Esophagus muscularis mucosa (tissue), 4 donors: ENCODE measurements at regions not wholly inside any gene's neighbourhood (a gene's known extent, or its start where the extent isn't known, plus 50 kb on each side); places are given as distances from the start of the nearest gene placed in this dataset.
A peak's percentile ranks its signal among the peaks of the same experiment; 100 is the strongest.

Experiments used
- DNase-seq: peaks from one replicate; pipeline ENCODE4 v3.0.0-alpha.2; 2017; ENCODE audit errors: extremely low spot score
- H3K27ac ChIP-seq, 4 donors: fragments of 200-600 bp; sonication (generic); replicated peaks in 1 of 4; 1 replicate in 3 of 4; 2 replicates in 1 of 4; pipeline ENCODE4 v1.5.1; 2016 to 2019; ENCODE audit warnings: mild to moderate bottlenecking in 1 of 4
- H3K27me3 ChIP-seq, 4 donors: fragments of 200-600 bp; sonication (generic); one replicate each; pipeline versions ENCODE4 v1.5.1 to v1.6.0; 2016 to 2019
- H3K36me3 ChIP-seq, 4 donors: fragments of 200-600 bp; sonication (generic); one replicate each; pipeline ENCODE4 v1.5.1; 2016 to 2019
- H3K4me1 ChIP-seq, 4 donors: fragments of 200-600 bp; sonication (generic); one replicate each; pipeline ENCODE4 v1.5.1; 2016 to 2019
- H3K4me3 ChIP-seq, 4 donors: fragments of 200-600 bp; sonication (generic); 1 replicate in 2 of 4; 2 replicates in 2 of 4; pipeline ENCODE4 v1.5.1; 2016 to 2019; ENCODE audit warnings: mild to moderate bottlenecking in 4 of 4, moderate library complexity in 1 of 4
- H3K9me3 ChIP-seq, 4 donors: fragments of 200-600 bp; sonication (generic); 1 replicate in 3 of 4; 2 replicates in 1 of 4; pipeline ENCODE4 v1.5.1; 2016 to 2019
- EP300 ChIP-seq: sonication (generic); formaldehyde crosslinking; IDR thresholded peaks from one replicate; pipeline ENCODE4 v1.6.1; 2017; ENCODE audit warnings: antibody characterized with exemption
- POLR2A ChIP-seq: fragments of 450-650 bp; IDR thresholded peaks from one replicate; pipeline ENCODE4 v1.6.1; 2017; ENCODE audit warnings: antibody characterized with exemption, moderate library complexity, mild to moderate bottlenecking, low read depth
- POLR2AphosphoS5 ChIP-seq, 2 donors: sonication (generic); formaldehyde crosslinking; IDR thresholded peaks; one replicate each; pipeline ENCODE4 v1.6.1; 2017; ENCODE audit warnings: antibody characterized with exemption in 2 of 2
- WGBS: methylation state at CpG from one replicate; pipeline ENCODE4 v1.1.5; 2018; 5-methylcytosine and 5-hydroxymethylcytosine counted together
- intact Hi-C: fragments of 100-400 bp; cut with DNase I; formaldehyde crosslinking; loops from one replicate; pipeline ENCODE4 v1.15.1; 2023
- TF ChIP-seq, protein P1 (sequence below), 3 experiments: fragments of 200-600 bp in 2 of 3; fragments of 450-650 bp in 1 of 3; sonication (generic) in 2 of 3; IDR thresholded peaks; one replicate each; pipeline ENCODE4 v1.5.1; 2017 to 2019; ENCODE audit warnings: antibody characterized with exemption in 3 of 3, mild to moderate bottlenecking in 2 of 3, moderate library complexity in 1 of 3

- Histone ChIP-seq H3K36me3 (no peaks in the 10 kb centered on the region), H3K27me3 (no peaks in the 10 kb centered on the region), H3K4me1 (no peaks in the 10 kb centered on the region), H3K4me3 (no peak overlapping the region), H3K9me3 (no peaks in the 10 kb centered on the region), H3K27ac (peak overlapping the region in 2 of 4 donors; percentile 0 to 7)
- intact Hi-C loops: no loop called here
- TF ChIP-seq POLR2AphosphoS5 (IDR thresholded peaks at IDR 0.05) (no peak), POLR2A (no peak), EP300 (no peak)
- TF ChIP-seq, protein P1, sequence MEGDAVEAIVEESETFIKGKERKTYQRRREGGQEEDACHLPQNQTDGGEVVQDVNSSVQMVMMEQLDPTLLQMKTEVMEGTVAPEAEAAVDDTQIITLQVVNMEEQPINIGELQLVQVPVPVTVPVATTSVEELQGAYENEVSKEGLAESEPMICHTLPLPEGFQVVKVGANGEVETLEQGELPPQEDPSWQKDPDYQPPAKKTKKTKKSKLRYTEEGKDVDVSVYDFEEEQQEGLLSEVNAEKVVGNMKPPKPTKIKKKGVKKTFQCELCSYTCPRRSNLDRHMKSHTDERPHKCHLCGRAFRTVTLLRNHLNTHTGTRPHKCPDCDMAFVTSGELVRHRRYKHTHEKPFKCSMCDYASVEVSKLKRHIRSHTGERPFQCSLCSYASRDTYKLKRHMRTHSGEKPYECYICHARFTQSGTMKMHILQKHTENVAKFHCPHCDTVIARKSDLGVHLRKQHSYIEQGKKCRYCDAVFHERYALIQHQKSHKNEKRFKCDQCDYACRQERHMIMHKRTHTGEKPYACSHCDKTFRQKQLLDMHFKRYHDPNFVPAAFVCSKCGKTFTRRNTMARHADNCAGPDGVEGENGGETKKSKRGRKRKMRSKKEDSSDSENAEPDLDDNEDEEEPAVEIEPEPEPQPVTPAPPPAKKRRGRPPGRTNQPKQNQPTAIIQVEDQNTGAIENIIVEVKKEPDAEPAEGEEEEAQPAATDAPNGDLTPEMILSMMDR (IDR thresholded peaks at IDR 0.05): no peak
- no peak for DNase-seq
- 80% methylated on average over 4 of the region's 4 CpGs for WGBS
These were observed 89.7 kb upstream of the XCR1 start for GRCh38 chr3:46116996-46117395.

DNA sequence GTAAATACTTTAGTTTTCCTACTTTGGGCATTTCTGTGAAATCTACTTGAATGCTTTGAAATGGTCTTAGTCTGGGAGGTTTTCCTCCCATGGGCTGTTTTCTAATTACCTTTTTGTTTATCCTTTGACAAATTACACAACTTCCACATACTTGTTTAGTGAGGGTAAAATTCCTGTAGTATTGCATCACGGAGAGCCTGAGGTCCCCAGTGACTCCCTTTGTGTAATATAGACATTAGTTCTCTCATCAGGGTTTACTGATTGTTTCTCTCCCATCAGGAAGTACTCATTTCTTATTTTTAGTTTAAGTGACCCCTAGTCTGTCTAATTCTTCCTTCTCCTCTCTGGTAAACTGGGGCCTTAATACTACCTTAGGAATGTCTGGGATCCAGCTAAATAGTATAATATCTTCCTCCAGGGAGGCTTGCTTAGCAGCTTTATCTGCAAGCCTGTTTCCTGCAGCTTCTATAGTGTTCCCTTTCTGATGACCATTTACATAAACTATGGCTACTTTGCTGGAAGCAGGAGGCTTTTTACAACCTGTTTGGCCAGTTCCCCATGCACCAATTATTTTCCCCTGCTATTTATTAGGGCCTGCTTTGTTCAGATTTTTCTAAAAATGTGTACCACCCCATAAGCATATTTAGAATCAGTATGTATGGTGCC is 87.2 kb upstream of the XCR1 start:
- H3K4me1 ChIP-seq: peaks cover 3 to 16% (median 10%) of the 10 kb centered on the region in 4 donors
- no peaks in the 10 kb centered on the region for H3K9me3 ChIP-seq
- H3K4me3 ChIP-seq: no peak overlapping the region
- no peaks in the 10 kb centered on the region for H3K27me3 ChIP-seq
- H3K27ac ChIP-seq: peak overlapping the region; percentile 4 to 57 (median 38)
- DNase-seq: no peak
- no peak for TF ChIP-seq POLR2AphosphoS5 (IDR thresholded peaks at IDR 0.05)
- no peak for TF ChIP-seq EP300
- H3K36me3 ChIP-seq: no peaks in the 10 kb centered on the region
- intact Hi-C loops: no loop called here
- 32% methylated on average over 1 of the region's 1 CpG for WGBS

DNA sequence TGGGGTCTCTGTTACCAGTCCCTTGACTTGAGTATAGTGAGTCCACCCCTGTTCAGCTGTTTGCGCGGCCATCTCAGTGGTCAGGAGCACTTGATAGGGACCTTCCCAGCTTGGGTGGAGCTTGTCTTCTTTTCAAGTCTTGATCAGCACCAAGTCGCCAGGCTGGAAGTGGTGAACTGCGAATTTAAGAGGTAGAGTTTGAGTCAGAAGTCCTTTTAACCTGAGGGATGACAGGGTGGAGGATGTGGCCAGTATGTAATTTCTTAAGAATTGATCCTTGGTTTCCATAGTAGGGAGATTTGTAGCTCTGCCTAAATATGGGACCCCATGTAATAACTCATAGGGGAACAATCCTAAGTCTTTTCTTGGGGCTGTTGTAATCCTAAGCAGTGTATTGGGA is 86.3 kb upstream of the XCR1 start:
- no peak for DNase-seq
- Histone ChIP-seq H3K27me3 (no peaks in the 10 kb centered on the region), H3K36me3 (no peaks in the 10 kb centered on the region), H3K9me3 (no peaks in the 10 kb centered on the region), H3K27ac (peak overlapping the region in 3 of 4 donors; percentile 4 to 42 (median 13)), H3K4me3 (no peak overlapping the region), H3K4me1 (peaks cover 3 to 16% (median 10%) of the 10 kb centered on the region in 4 donors)
- intact Hi-C loops: no loop called here
- TF ChIP-seq EP300: no peak
- TF ChIP-seq, protein P1 (IDR thresholded peaks at IDR 0.05): no peak
- no peak for TF ChIP-seq POLR2AphosphoS5 (IDR thresholded peaks at IDR 0.05)
- TF ChIP-seq POLR2A: no peak
- 92% methylated on average over 4 of the region's 4 CpGs for WGBS

DNA sequence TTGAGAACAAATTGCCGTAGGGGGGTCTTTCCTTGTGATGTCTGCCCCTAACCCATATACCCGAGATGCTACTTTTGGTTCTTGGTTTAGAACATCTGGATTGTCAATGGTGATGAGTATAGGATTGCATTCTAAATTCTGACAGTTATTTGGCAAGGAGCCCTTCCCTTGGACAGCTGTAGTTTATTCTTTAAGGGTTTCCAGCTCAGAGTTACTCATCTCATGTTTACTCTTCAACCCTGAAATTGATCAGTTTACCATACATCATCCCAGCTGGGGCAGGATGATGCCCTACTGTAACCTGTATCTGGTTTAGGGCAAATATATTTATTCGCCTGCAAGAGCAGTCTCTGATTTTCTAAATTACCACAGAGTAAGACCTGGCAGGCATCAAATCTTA is 85.7 kb upstream of the XCR1 start:
- DNase-seq: no peak
- Histone ChIP-seq H3K4me3 (no peak overlapping the region), H3K27ac (no peak overlapping the region), H3K36me3 (no peaks in the 10 kb centered on the region), H3K27me3 (no peaks in the 10 kb centered on the region), H3K4me1 (peaks cover 3 to 16% (median 10%) of the 10 kb centered on the region in 4 donors), H3K9me3 (no peaks in the 10 kb centered on the region)
- intact Hi-C loops: no loop called here
- 77% methylated on average over 3 of the region's 3 CpGs for WGBS
- no peak for TF ChIP-seq EP300
- TF ChIP-seq, protein P1 (IDR thresholded peaks at IDR 0.05): no peak
- no peak for TF ChIP-seq POLR2AphosphoS5 (IDR thresholded peaks at IDR 0.05)
- no peak for TF ChIP-seq POLR2A

GRCh38 chr3:46112296-46112695 is 85.0 kb upstream of the XCR1 start:
- 78% methylated on average over 3 of the region's 3 CpGs for WGBS
- Histone ChIP-seq H3K9me3 (no peaks in the 10 kb centered on the region), H3K4me1 (peaks cover 3 to 16% (median 10%) of the 10 kb centered on the region in 4 donors), H3K4me3 (no peak overlapping the region), H3K27me3 (no peaks in the 10 kb centered on the region), H3K36me3 (no peaks in the 10 kb centered on the region), H3K27ac (no peak overlapping the region)
- intact Hi-C loops: no loop called here
- TF ChIP-seq EP300 (no peak), POLR2A (no peak), POLR2AphosphoS5 (IDR thresholded peaks at IDR 0.05) (no peak)
- TF ChIP-seq, protein P1 (IDR thresholded peaks at IDR 0.05): no peak
- no peak for DNase-seq
